H7 (cell line): ENCODE measurements at regions not wholly inside any gene's neighbourhood (a gene's known extent, or its start where the extent isn't known, plus 50 kb on each side); places are given as distances from the start of the nearest gene placed in this dataset.

Source experiments
- DNase-seq: peaks from one replicate; pipeline ENCODE4 v3.0.0; 2012
- H3K27me3 ChIP-seq: 2 replicates; pipeline ENCODE4 v1.6.0; 2011; ENCODE audit warnings: mild to moderate bottlenecking, low read length; ENCODE audit not compliant: control insufficient read depth, insufficient read depth
- H3K36me3 ChIP-seq: replicated peaks from 2 replicates; pipeline ENCODE4 v1.5.1; 2011; ENCODE audit warnings: low read length; ENCODE audit not compliant: control insufficient read depth, insufficient read depth
- H3K4me3 ChIP-seq: 2 replicates; pipeline ENCODE4 v1.5.1; 2011; ENCODE audit warnings: low read depth, mild to moderate bottlenecking, control low read depth, low read length, moderate library complexity; ENCODE audit not compliant: insufficient read depth

GRCh38 chr12:84723988-84724387 lies 188.6 kb downstream of the SLC6A15 start:
- H3K4me3 ChIP-seq: no peak overlapping the region
- H3K36me3 ChIP-seq: no peaks in the 10 kb centered on the region
- DNase-seq: no peak
- no peaks in the 10 kb centered on the region for H3K27me3 ChIP-seq

GRCh38 chr12:84719997-84720396 lies 192.6 kb downstream of the SLC6A15 start:
- no peaks in the 10 kb centered on the region for H3K27me3 ChIP-seq
- H3K4me3 ChIP-seq: no peak overlapping the region
- no peak for DNase-seq
- H3K36me3 ChIP-seq: no peaks in the 10 kb centered on the region

- Histone ChIP-seq H3K36me3 (no peaks in the 10 kb centered on the region), H3K4me3 (no peak overlapping the region), H3K27me3 (no peaks in the 10 kb centered on the region)
- DNase-seq: no peak
Measured at GRCh38 chr12:84718906-84719305, 193.7 kb downstream of the SLC6A15 start.

- Histone ChIP-seq H3K36me3 (no peaks in the 10 kb centered on the region), H3K27me3 (no peaks in the 10 kb centered on the region), H3K4me3 (no peak overlapping the region)
- DNase-seq: no peak
Measured at GRCh38 chr12:84712747-84713146, 199.9 kb downstream of the SLC6A15 start.

GRCh38 chr12:84706374-84706773 lies 206.2 kb downstream of the SLC6A15 start:
- no peaks in the 10 kb centered on the region for H3K27me3 ChIP-seq
- H3K36me3 ChIP-seq: no peaks in the 10 kb centered on the region
- no peak for DNase-seq
- no peak overlapping the region for H3K4me3 ChIP-seq

GRCh38 chr12:84704856-84705255 lies 207.7 kb downstream of the SLC6A15 start:
- no peak for DNase-seq
- H3K4me3 ChIP-seq: no peak overlapping the region
- H3K27me3 ChIP-seq: no peaks in the 10 kb centered on the region
- no peaks in the 10 kb centered on the region for H3K36me3 ChIP-seq

- no peaks in the 10 kb centered on the region for H3K36me3 ChIP-seq
- H3K4me3 ChIP-seq: no peak overlapping the region
- DNase-seq: no peak
- H3K27me3 ChIP-seq: no peaks in the 10 kb centered on the region
Measured at GRCh38 chr12:84702001-84702400, 210.6 kb downstream of the SLC6A15 start.

- Histone ChIP-seq H3K27me3 (no peaks in the 10 kb centered on the region), H3K36me3 (no peaks in the 10 kb centered on the region), H3K4me3 (no peak overlapping the region)
- no peak for DNase-seq
Measured at GRCh38 chr12:84701041-84701440, 211.6 kb downstream of the SLC6A15 start.

GRCh38 chr12:84698576-84699333 lies 213.8 kb downstream of the SLC6A15 start:
- no peak for DNase-seq
- Histone ChIP-seq H3K4me3 (no peak overlapping the region), H3K36me3 (no peaks in the 10 kb centered on the region), H3K27me3 (no peaks in the 10 kb centered on the region)

- H3K36me3 ChIP-seq: no peaks in the 10 kb centered on the region
- DNase-seq: no peak
- H3K4me3 ChIP-seq: no peak overlapping the region
- no peaks in the 10 kb centered on the region for H3K27me3 ChIP-seq
Measured at GRCh38 chr12:84696908-84697540, 215.6 kb downstream of the SLC6A15 start.

GRCh38 chr12:84696281-84696680 lies 216.3 kb downstream of the SLC6A15 start:
- Histone ChIP-seq H3K4me3 (no peak overlapping the region), H3K27me3 (no peaks in the 10 kb centered on the region), H3K36me3 (no peaks in the 10 kb centered on the region)
- no peak for DNase-seq

GRCh38 chr12:84694116-84694515 lies 218.5 kb downstream of the SLC6A15 start:
- DNase-seq: no peak
- H3K27me3 ChIP-seq: no peaks in the 10 kb centered on the region
- no peaks in the 10 kb centered on the region for H3K36me3 ChIP-seq

GRCh38 chr12:84692071-84692470 lies 220.5 kb downstream of the SLC6A15 start:
- DNase-seq: no peak
- H3K27me3 ChIP-seq: no peaks in the 10 kb centered on the region
- no peaks in the 10 kb centered on the region for H3K36me3 ChIP-seq
- H3K4me3 ChIP-seq: no peak overlapping the region

More at GRCh38 chr12:84694116-84694515, 218.5 kb downstream of the SLC6A15 start:
- no peak overlapping the region for H3K4me3 ChIP-seq

GRCh38 chr12:84691266-84691665 lies 221.3 kb downstream of the SLC6A15 start:
- DNase-seq: no peak
- H3K27me3 ChIP-seq: no peaks in the 10 kb centered on the region
- H3K36me3 ChIP-seq: no peaks in the 10 kb centered on the region
- H3K4me3 ChIP-seq: no peak overlapping the region

- Histone ChIP-seq H3K27me3 (no peaks in the 10 kb centered on the region), H3K4me3 (peak overlapping the region; percentile 42; the same call in 1 of the 2 replicates), H3K36me3 (no peaks in the 10 kb centered on the region)
- no peak for DNase-seq
Measured at GRCh38 chr12:84689638-84690037, 223.0 kb downstream of the SLC6A15 start.
